Activated naive CD8-positive, alpha-beta T cell (primary cell): ENCODE measurements at regions not wholly inside any gene's neighbourhood (a gene's known extent, or its start where the extent isn't known, plus 50 kb on each side); places are given as distances from the start of the nearest gene placed in this dataset.

Experiments
- H3K27ac Mint-ChIP-seq: one replicate; pipeline ENCODE4 v1.8.0; 2021; ENCODE audit warnings: mixed read lengths
- H3K27me3 Mint-ChIP-seq: one replicate; pipeline ENCODE4 v1.8.0; 2021; ENCODE audit warnings: mixed read lengths
- H3K36me3 Mint-ChIP-seq: one replicate; pipeline ENCODE4 v1.8.0; 2021; ENCODE audit warnings: mixed read lengths
- H3K4me1 Mint-ChIP-seq: one replicate; pipeline ENCODE4 v1.8.0; 2021; ENCODE audit warnings: low read depth, mixed read lengths
- H3K4me3 Mint-ChIP-seq: one replicate; pipeline ENCODE4 v1.8.0; 2021; ENCODE audit warnings: mild to moderate bottlenecking, mixed read lengths
- H3K9me3 Mint-ChIP-seq: one replicate; pipeline ENCODE4 v1.8.0; 2021; ENCODE audit warnings: low read depth, mixed read lengths

- peaks cover 29% of the 10 kb centered on the region for H3K4me1 Mint-ChIP-seq
Measured at GRCh38 chr15:31238906-31239305, 87.7 kb upstream of the KLF13 start.

GRCh38 chr15:31239409-31239808, 87.2 kb upstream of the KLF13 start:
- Mint-ChIP-seq H3K36me3 (no peaks in the 10 kb centered on the region), H3K27me3 (no peaks in the 10 kb centered on the region), H3K27ac (peak overlapping the region; percentile 31), H3K4me3 (no peak overlapping the region), H3K9me3 (no peaks in the 10 kb centered on the region), H3K4me1 (peaks cover 29% of the 10 kb centered on the region)

More at GRCh38 chr15:31238906-31239305, 87.7 kb upstream of the KLF13 start:
- Mint-ChIP-seq H3K27me3 (no peaks in the 10 kb centered on the region), H3K9me3 (no peaks in the 10 kb centered on the region), H3K36me3 (no peaks in the 10 kb centered on the region), H3K27ac (peak overlapping the region; percentile 31), H3K4me3 (no peak overlapping the region)

GRCh38 chr15:31241888-31242522, 84.6 kb upstream of the KLF13 start:
- no peaks in the 10 kb centered on the region for H3K36me3 Mint-ChIP-seq
- peaks cover 33% of the 10 kb centered on the region for H3K4me1 Mint-ChIP-seq
- H3K9me3 Mint-ChIP-seq = no peaks in the 10 kb centered on the region
- H3K27ac Mint-ChIP-seq = peak overlapping the region; percentile 56
- H3K27me3 Mint-ChIP-seq = no peaks in the 10 kb centered on the region
- H3K4me3 Mint-ChIP-seq = no peak overlapping the region

GRCh38 chr15:31243895-31244294, 82.7 kb upstream of the KLF13 start:
- Mint-ChIP-seq H3K36me3 (no peaks in the 10 kb centered on the region), H3K4me3 (no peak overlapping the region), H3K27ac (no peak overlapping the region), H3K9me3 (no peaks in the 10 kb centered on the region), H3K27me3 (no peaks in the 10 kb centered on the region), H3K4me1 (peaks cover 27% of the 10 kb centered on the region)

GRCh38 chr15:31245135-31245689, 81.4 kb upstream of the KLF13 start:
- H3K9me3 Mint-ChIP-seq = no peaks in the 10 kb centered on the region
- H3K36me3 Mint-ChIP-seq = no peaks in the 10 kb centered on the region
- H3K4me1 Mint-ChIP-seq = peaks cover 20% of the 10 kb centered on the region
- H3K4me3 Mint-ChIP-seq = no peak overlapping the region
- no peaks in the 10 kb centered on the region for H3K27me3 Mint-ChIP-seq
- H3K27ac Mint-ChIP-seq = no peak overlapping the region

- no peaks in the 10 kb centered on the region for H3K27me3 Mint-ChIP-seq
- H3K4me1 Mint-ChIP-seq = peaks cover 20% of the 10 kb centered on the region
- H3K27ac Mint-ChIP-seq = no peak overlapping the region
- H3K4me3 Mint-ChIP-seq = no peak overlapping the region
- H3K36me3 Mint-ChIP-seq = no peaks in the 10 kb centered on the region
- no peaks in the 10 kb centered on the region for H3K9me3 Mint-ChIP-seq
Measured at GRCh38 chr15:31245756-31246155, 80.9 kb upstream of the KLF13 start.

GRCh38 chr15:31247404-31247803, 79.2 kb upstream of the KLF13 start:
- H3K27me3 Mint-ChIP-seq = no peaks in the 10 kb centered on the region
- no peak overlapping the region for H3K4me3 Mint-ChIP-seq
- no peaks in the 10 kb centered on the region for H3K36me3 Mint-ChIP-seq
- H3K4me1 Mint-ChIP-seq = peaks cover 5% of the 10 kb centered on the region
- no peaks in the 10 kb centered on the region for H3K9me3 Mint-ChIP-seq
- H3K27ac Mint-ChIP-seq = no peak overlapping the region

GRCh38 chr15:31248263-31248662, 78.4 kb upstream of the KLF13 start:
- H3K36me3 Mint-ChIP-seq = no peaks in the 10 kb centered on the region
- H3K27me3 Mint-ChIP-seq = no peaks in the 10 kb centered on the region
- peaks cover 5% of the 10 kb centered on the region for H3K4me1 Mint-ChIP-seq
- no peak overlapping the region for H3K27ac Mint-ChIP-seq
- H3K9me3 Mint-ChIP-seq = no peaks in the 10 kb centered on the region
- no peak overlapping the region for H3K4me3 Mint-ChIP-seq

- Mint-ChIP-seq H3K36me3 (no peaks in the 10 kb centered on the region), H3K27ac (no peak overlapping the region), H3K4me3 (no peak overlapping the region), H3K9me3 (no peaks in the 10 kb centered on the region), H3K4me1 (peaks cover 5% of the 10 kb centered on the region), H3K27me3 (no peaks in the 10 kb centered on the region)
Measured at GRCh38 chr15:31248951-31249350, 77.7 kb upstream of the KLF13 start.

- Mint-ChIP-seq H3K27ac (no peak overlapping the region), H3K4me1 (peaks cover 7% of the 10 kb centered on the region), H3K36me3 (no peaks in the 10 kb centered on the region), H3K4me3 (no peak overlapping the region), H3K9me3 (no peaks in the 10 kb centered on the region), H3K27me3 (no peaks in the 10 kb centered on the region)
Measured at GRCh38 chr15:31250033-31250432, 76.6 kb upstream of the KLF13 start.

- no peaks in the 10 kb centered on the region for H3K9me3 Mint-ChIP-seq
- H3K27me3 Mint-ChIP-seq = no peaks in the 10 kb centered on the region
- H3K4me3 Mint-ChIP-seq = no peak overlapping the region
- H3K4me1 Mint-ChIP-seq = peaks cover 9% of the 10 kb centered on the region
- no peaks in the 10 kb centered on the region for H3K36me3 Mint-ChIP-seq
- H3K27ac Mint-ChIP-seq = no peak overlapping the region
Measured at GRCh38 chr15:31251165-31251564, 75.5 kb upstream of the KLF13 start.

GRCh38 chr15:31252171-31252785, 74.4 kb upstream of the KLF13 start:
- H3K27me3 Mint-ChIP-seq = no peaks in the 10 kb centered on the region
- no peak overlapping the region for H3K27ac Mint-ChIP-seq
- H3K36me3 Mint-ChIP-seq = no peaks in the 10 kb centered on the region
- no peaks in the 10 kb centered on the region for H3K9me3 Mint-ChIP-seq
- H3K4me1 Mint-ChIP-seq = peaks cover 15% of the 10 kb centered on the region
- no peak overlapping the region for H3K4me3 Mint-ChIP-seq

- H3K9me3 Mint-ChIP-seq = no peaks in the 10 kb centered on the region
- no peak overlapping the region for H3K27ac Mint-ChIP-seq
- peaks cover 22% of the 10 kb centered on the region for H3K4me1 Mint-ChIP-seq
- H3K27me3 Mint-ChIP-seq = no peaks in the 10 kb centered on the region
- H3K36me3 Mint-ChIP-seq = no peaks in the 10 kb centered on the region
- peak overlapping the region; percentile 7 for H3K4me3 Mint-ChIP-seq
Measured at GRCh38 chr15:31254431-31255175, 72.0 kb upstream of the KLF13 start.

- Mint-ChIP-seq H3K4me1 (peaks cover 22% of the 10 kb centered on the region), H3K27ac (no peak overlapping the region), H3K36me3 (no peaks in the 10 kb centered on the region), H3K9me3 (no peaks in the 10 kb centered on the region), H3K4me3 (peak overlapping the region; percentile 7), H3K27me3 (no peaks in the 10 kb centered on the region)
Measured at GRCh38 chr15:31255176-31255510, 71.5 kb upstream of the KLF13 start.

GRCh38 chr15:31255732-31256377, 70.8 kb upstream of the KLF13 start:
- no peak overlapping the region for H3K4me3 Mint-ChIP-seq
- H3K9me3 Mint-ChIP-seq = no peaks in the 10 kb centered on the region
- H3K27me3 Mint-ChIP-seq = no peaks in the 10 kb centered on the region
- no peak overlapping the region for H3K27ac Mint-ChIP-seq
- H3K36me3 Mint-ChIP-seq = no peaks in the 10 kb centered on the region
- peaks cover 22% of the 10 kb centered on the region for H3K4me1 Mint-ChIP-seq
